ENCODE measurements at regions not wholly inside any gene's neighbourhood (a gene's known extent, or its start where the extent isn't known, plus 50 kb on each side); places are given as distances from the start of the nearest gene placed in this dataset.

GRCh38 chr11:97746818-97747217, 1273.9 kb upstream of the CNTN5 start:
- no peak for TF ChIP-seq CTCF (IDR thresholded peaks at IDR 0.05)
- no peak for TF ChIP-seq POLR2A (IDR thresholded peaks at IDR 0.05)
- H3K9me3 ChIP-seq = no peaks in the 10 kb centered on the region
- DNase-seq = no peak
- H3K36me3 ChIP-seq = no peaks in the 10 kb centered on the region
- no peak overlapping the region for H3K4me3 ChIP-seq
- no peaks in the 10 kb centered on the region for H3K4me1 ChIP-seq
- 0 to 8% methylated on average over 1 of the region's 1 CpG for WGBS, 2 donors
- no peak overlapping the region for H3K27ac ChIP-seq
- intact Hi-C loops (cut with DNase I) = no loop called here
- no peaks in the 10 kb centered on the region for H3K27me3 ChIP-seq

GRCh38 chr11:97751405-97751804, 1269.3 kb upstream of the CNTN5 start:
- WGBS, 2 donors = 0 to 31% methylated on average over 1 to 3 of the region's 5 CpGs
- intact Hi-C loops (cut with DNase I) = no loop called here
- no peaks in the 10 kb centered on the region for H3K36me3 ChIP-seq

GRCh38 chr11:97751952-97752351, 1268.8 kb upstream of the CNTN5 start:
- Histone ChIP-seq H3K4me1 (no peaks in the 10 kb centered on the region), H3K27me3 (no peaks in the 10 kb centered on the region), H3K4me3 (no peak overlapping the region), H3K9me3 (no peaks in the 10 kb centered on the region), H3K36me3 (no peaks in the 10 kb centered on the region), H3K27ac (no peak overlapping the region)
- TF ChIP-seq POLR2A (IDR thresholded peaks at IDR 0.05) (no peak), CTCF (IDR thresholded peaks at IDR 0.05) (no peak)
- no peak for DNase-seq
- intact Hi-C loops (cut with DNase I) = no loop called here
- WGBS, 2 donors = 63 to 67% methylated on average over 1 to 2 of the region's 2 CpGs

More at GRCh38 chr11:97751405-97751804, 1269.3 kb upstream of the CNTN5 start:
- Histone ChIP-seq H3K4me1 (no peaks in the 10 kb centered on the region), H3K27me3 (no peaks in the 10 kb centered on the region), H3K27ac (no peak overlapping the region), H3K9me3 (no peaks in the 10 kb centered on the region), H3K4me3 (no peak overlapping the region)
- no peak for DNase-seq
- TF ChIP-seq POLR2A (IDR thresholded peaks at IDR 0.05) = no peak
- no peak for TF ChIP-seq CTCF (IDR thresholded peaks at IDR 0.05)

GRCh38 chr11:97754976-97755375, 1265.8 kb upstream of the CNTN5 start:
- H3K27ac ChIP-seq = no peak overlapping the region
- H3K4me3 ChIP-seq = no peak overlapping the region
- no peaks in the 10 kb centered on the region for H3K9me3 ChIP-seq
- WGBS, 2 donors = 67 to 76% methylated on average over 3 of the region's 3 CpGs
- DNase-seq = no peak
- TF ChIP-seq CTCF (IDR thresholded peaks at IDR 0.05) (no peak), POLR2A (IDR thresholded peaks at IDR 0.05) (no peak)
- H3K27me3 ChIP-seq = no peaks in the 10 kb centered on the region
- H3K36me3 ChIP-seq = no peaks in the 10 kb centered on the region
- no peaks in the 10 kb centered on the region for H3K4me1 ChIP-seq
- intact Hi-C loops (cut with DNase I) = no loop called here

- TF ChIP-seq POLR2A (IDR thresholded peaks at IDR 0.05) = no peak
- no peak for TF ChIP-seq CTCF (IDR thresholded peaks at IDR 0.05)
- no peak overlapping the region for H3K4me3 ChIP-seq
- DNase-seq = no peak
- no peak overlapping the region for H3K27ac ChIP-seq
- H3K36me3 ChIP-seq = no peaks in the 10 kb centered on the region
- H3K27me3 ChIP-seq = no peaks in the 10 kb centered on the region
- no peaks in the 10 kb centered on the region for H3K9me3 ChIP-seq
- no peaks in the 10 kb centered on the region for H3K4me1 ChIP-seq
- 66 to 69% methylated on average over 4 of the region's 4 CpGs for WGBS, 2 donors
- intact Hi-C loops (cut with DNase I) = no loop called here
Measured at GRCh38 chr11:97756571-97757335, 1264.0 kb upstream of the CNTN5 start.

Measured in esophagus squamous epithelium (tissue), 5 donors.